SK-N-SH (cell line): ENCODE measurements at regions not wholly inside any gene's neighbourhood (a gene's known extent, or its start where the extent isn't known, plus 50 kb on each side); places are given as distances from the start of the nearest gene placed in this dataset.

Source experiments
- POLR2AphosphoS5 ChIP-seq: IDR thresholded peaks from 2 replicates; pipeline ENCODE4 v1.6.1; 2012; ENCODE audit warnings: low read depth, low read length
- RFX5 ChIP-seq: IDR thresholded peaks from 2 replicates; pipeline ENCODE4 v1.6.1; 2012; ENCODE audit warnings: mild to moderate bottlenecking, improper control_type of control experiment, low read length
- TEAD4 ChIP-seq: IDR thresholded peaks from 2 replicates; pipeline ENCODE4 v1.4.0; 2012; ENCODE audit warnings: mild to moderate bottlenecking, borderline replicate concordance; ENCODE audit not compliant: insufficient read depth
- TF ChIP-seq, protein P1 (sequence below): IDR thresholded peaks from 2 replicates; pipeline ENCODE4 v1.6.1; 2012; ENCODE audit warnings: mild to moderate bottlenecking, low read depth, low read length, moderate library complexity

DNA sequence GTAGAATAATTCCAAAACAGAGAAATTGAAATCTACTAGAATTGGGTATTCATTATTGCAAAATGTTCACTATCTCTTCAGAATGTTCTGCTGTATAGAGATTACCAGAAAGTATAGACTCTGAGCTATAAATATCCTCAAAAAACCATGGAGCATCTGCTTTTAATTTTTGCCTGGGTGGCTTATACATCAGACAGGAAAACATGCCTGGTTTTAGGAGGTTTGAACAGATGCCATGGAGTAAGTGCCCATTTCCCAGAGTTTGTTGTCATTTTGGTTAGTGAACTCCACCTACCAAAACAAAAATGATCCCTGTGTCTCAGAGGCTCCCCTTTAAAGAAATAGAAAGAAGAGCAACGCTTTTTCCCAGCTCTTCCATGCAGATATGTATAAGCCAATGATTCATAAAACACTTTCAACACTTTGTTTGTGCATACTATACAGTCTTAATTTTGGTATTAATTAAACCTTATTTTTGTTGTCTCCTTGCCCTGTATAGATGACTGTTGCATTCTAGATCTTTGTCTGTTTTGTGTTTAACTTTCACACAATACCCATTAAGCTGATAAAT is 68.7 kb downstream of the MEPE start:
- TF ChIP-seq POLR2AphosphoS5 (no peak), RFX5 (no peak), TEAD4 (no peak)
- TF ChIP-seq, protein P1, sequence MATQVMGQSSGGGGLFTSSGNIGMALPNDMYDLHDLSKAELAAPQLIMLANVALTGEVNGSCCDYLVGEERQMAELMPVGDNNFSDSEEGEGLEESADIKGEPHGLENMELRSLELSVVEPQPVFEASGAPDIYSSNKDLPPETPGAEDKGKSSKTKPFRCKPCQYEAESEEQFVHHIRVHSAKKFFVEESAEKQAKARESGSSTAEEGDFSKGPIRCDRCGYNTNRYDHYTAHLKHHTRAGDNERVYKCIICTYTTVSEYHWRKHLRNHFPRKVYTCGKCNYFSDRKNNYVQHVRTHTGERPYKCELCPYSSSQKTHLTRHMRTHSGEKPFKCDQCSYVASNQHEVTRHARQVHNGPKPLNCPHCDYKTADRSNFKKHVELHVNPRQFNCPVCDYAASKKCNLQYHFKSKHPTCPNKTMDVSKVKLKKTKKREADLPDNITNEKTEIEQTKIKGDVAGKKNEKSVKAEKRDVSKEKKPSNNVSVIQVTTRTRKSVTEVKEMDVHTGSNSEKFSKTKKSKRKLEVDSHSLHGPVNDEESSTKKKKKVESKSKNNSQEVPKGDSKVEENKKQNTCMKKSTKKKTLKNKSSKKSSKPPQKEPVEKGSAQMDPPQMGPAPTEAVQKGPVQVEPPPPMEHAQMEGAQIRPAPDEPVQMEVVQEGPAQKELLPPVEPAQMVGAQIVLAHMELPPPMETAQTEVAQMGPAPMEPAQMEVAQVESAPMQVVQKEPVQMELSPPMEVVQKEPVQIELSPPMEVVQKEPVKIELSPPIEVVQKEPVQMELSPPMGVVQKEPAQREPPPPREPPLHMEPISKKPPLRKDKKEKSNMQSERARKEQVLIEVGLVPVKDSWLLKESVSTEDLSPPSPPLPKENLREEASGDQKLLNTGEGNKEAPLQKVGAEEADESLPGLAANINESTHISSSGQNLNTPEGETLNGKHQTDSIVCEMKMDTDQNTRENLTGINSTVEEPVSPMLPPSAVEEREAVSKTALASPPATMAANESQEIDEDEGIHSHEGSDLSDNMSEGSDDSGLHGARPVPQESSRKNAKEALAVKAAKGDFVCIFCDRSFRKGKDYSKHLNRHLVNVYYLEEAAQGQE = no peak
